SK-N-MC (cell line): ENCODE measurements at regions not wholly inside any gene's neighbourhood (a gene's known extent, or its start where the extent isn't known, plus 50 kb on each side); places are given as distances from the start of the nearest gene placed in this dataset.

Source experiments
- EZH2 ChIP-seq: fragments of 200-600 bp; sonication (generic); IDR thresholded peaks from one replicate; pipeline ENCODE4 v1.6.1; 2017; ENCODE audit warnings: antibody characterized with exemption
- FOXP2 ChIP-seq: optimal IDR thresholded peaks from 2 replicates; pipeline ENCODE3; 2011; ENCODE audit warnings: mild to moderate bottlenecking, moderate library complexity; ENCODE audit not compliant: insufficient read depth; ENCODE audit errors: extremely low read length, control extremely low read depth
- POLR2AphosphoS5 ChIP-seq: IDR thresholded peaks from 2 replicates; pipeline ENCODE4 v1.6.1; 2012; ENCODE audit warnings: mild to moderate bottlenecking, low read depth, low read length, borderline replicate concordance

GRCh38 chr21:41681939-41682718 is 84.7 kb downstream of the RIPK4 start:
- TF ChIP-seq POLR2AphosphoS5, result no peak
- TF ChIP-seq EZH2, result no peak
- no peak for TF ChIP-seq FOXP2
